AG09309 (cell line): ENCODE measurements at regions not wholly inside any gene's neighbourhood (a gene's known extent, or its start where the extent isn't known, plus 50 kb on each side); places are given as distances from the start of the nearest gene placed in this dataset.

Experiments
- DNase-seq: peaks from one replicate; pipeline ENCODE4 v3.0.0-alpha.2; 2010; ENCODE audit warnings: low read depth
- H3K4me3 ChIP-seq: 2 replicates; pipeline ENCODE4 v1.5.1; 2011; ENCODE audit warnings: mild to moderate bottlenecking, low read depth, low read length, moderate library complexity; ENCODE audit not compliant: control insufficient read depth
- CTCF ChIP-seq: IDR thresholded peaks from 2 replicates; pipeline ENCODE4 v1.5.1; 2011; ENCODE audit warnings: mild to moderate bottlenecking, low read depth, low read length, inconsistent platforms; ENCODE audit not compliant: insufficient read depth, control insufficient read depth; ENCODE audit errors: missing control alignments

DNA sequence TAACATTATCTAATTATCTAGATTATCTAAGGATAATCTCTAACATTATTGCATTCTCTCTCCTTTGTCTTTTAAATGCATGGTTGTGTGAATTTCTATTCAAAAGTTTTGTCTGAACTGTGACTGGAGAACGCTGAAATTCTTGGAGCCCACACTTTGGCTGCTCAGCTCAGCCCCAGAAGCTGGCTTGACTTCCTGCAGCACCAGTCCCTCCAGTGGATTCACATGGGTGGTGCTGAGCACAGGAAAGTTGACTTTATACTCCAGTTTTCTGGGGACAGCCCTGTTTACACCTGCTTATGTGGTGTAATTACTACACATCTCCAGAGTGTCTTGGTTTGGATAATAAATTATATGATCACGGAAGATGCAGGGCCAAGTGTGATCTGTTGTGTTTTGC lies 255.1 kb upstream of the NOX3 start:
- no peak for DNase-seq
- H3K4me3 ChIP-seq, result no peak overlapping the region
- TF ChIP-seq CTCF, result no peak

DNA sequence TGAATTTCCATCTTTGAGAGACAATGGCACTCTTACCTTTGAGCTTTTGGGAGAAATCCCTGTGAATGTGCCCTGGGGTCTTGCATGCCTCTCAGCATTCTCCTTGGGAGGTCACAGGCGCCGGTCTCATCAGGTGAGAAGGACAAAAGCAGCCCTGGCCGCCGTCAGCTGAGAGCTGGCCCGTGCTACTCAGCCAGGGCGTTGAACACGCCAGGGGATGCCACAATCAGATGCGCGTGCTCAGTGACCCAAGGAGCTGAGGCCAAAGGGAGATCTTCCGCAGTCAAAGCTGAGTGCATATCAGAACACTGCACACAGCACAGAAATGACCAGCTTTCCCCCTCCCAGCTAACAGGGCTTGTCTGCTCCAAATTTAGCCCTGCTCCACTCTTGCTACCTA lies 253.6 kb upstream of the NOX3 start:
- no peak for TF ChIP-seq CTCF
- no peak for DNase-seq
- H3K4me3 ChIP-seq, result no peak overlapping the region

DNA sequence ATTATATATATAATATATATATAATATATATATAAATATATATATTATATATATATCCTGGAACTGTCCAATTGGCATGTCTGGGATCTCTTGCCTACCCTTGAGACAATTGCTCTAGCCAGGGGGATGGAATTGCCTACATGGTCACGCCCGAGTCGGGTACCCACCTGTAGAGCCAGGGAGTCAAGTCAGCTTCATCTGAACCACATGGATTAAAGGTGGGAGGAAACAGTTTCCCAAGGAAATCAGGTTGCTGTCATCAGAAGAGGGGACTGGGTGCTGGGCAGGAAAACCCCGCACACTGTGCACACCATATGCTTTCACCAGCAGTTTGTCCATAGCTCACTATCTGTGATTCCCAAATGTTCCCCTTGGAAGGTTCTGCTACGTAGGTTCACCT lies 252.5 kb upstream of the NOX3 start:
- no peak for DNase-seq
- no peak for TF ChIP-seq CTCF
- H3K4me3 ChIP-seq, result no peak overlapping the region

DNA sequence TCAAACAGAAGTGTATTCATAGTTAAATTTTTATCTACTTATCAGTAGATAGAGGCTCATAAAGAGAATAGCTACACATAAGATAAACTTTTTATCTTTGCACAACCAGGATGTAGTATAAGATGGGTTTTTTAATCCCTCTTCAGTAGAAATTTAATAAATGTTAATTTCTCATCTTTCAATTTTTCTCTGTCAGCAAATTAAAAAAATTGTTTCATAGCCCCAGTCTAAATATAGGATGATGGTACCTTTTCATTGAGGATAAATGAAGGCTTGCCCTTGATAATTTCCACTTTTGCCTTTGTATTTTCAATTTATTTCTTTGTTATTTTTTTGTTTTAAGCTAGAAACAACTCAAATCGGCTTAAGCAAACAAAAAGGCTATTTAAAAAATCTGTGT lies 251.2 kb upstream of the NOX3 start:
- no peak for TF ChIP-seq CTCF
- H3K4me3 ChIP-seq, result no peak overlapping the region
- DNase-seq, result no peak

- no peak for DNase-seq
- no peak for TF ChIP-seq CTCF
- H3K4me3 ChIP-seq, result no peak overlapping the region
These were observed 250.7 kb upstream of the NOX3 start for GRCh38 chr6:155706341-155706740.

GRCh38 chr6:155701342-155701741 lies 245.7 kb upstream of the NOX3 start:
- no peak for TF ChIP-seq CTCF
- no peak for DNase-seq
- H3K4me3 ChIP-seq, result no peak overlapping the region

DNA sequence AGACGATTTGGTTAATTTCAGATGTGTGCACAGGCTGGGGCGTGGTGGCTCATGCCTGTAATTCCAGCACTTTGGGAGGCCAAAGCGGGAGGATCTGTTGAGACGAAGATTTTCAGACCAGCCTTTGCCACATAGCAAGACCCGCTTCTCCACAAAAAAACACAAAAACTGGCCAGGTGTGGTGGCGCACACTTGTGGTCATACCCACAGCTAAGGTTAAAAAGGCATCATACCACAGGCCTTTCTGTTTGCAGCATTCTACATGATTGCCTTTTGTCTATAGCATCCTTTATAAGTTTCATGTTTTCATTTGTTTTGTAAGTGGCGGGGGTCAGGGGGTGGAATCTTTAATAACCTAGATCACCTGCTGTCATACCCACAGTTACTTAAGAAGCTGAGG lies 239.9 kb upstream of the NOX3 start:
- no peak for DNase-seq
- TF ChIP-seq CTCF, result no peak

More for the DNA sequence above, 239.9 kb upstream of the NOX3 start:
- H3K4me3 ChIP-seq, result no peak overlapping the region
